ENCODE measurements at regions not wholly inside any gene's neighbourhood (a gene's known extent, or its start where the extent isn't known, plus 50 kb on each side); places are given as distances from the start of the nearest gene placed in this dataset.

DNA sequence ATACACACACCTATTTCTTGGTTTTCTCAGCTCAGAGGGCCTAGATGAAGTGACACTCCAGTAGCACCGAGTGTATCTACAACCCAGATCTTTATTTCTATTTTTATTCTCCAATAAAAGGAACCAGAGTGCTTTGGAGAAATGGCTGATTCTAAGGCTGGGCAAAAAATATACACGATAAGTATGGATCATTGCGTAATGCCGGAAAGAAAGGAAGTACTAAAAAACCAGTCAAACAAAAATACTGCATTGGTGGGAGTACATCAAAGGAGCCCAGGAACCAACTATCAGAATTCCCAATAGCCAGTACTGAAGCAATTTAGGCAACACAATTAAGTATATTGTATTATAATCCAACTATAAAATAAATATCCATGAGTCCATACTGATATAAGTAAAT lies 400.9 kb upstream of the CCDC196 start:
- no peak overlapping the region for H3K27ac ChIP-seq
- intact Hi-C loops (cut with DNase I; ENCODE audit: low total_unique reads): no loop called here
- H3K27me3 ChIP-seq: no peaks in the 10 kb centered on the region
- no peaks in the 10 kb centered on the region for H3K4me1 ChIP-seq
- no peak overlapping the region for H3K4me3 ChIP-seq
- H3K9me3 ChIP-seq: no peaks in the 10 kb centered on the region
- TF ChIP-seq CTCF (IDR thresholded peaks at IDR 0.05): no peak
- TF ChIP-seq POLR2A (IDR thresholded peaks at IDR 0.05): no peak
- H3K36me3 ChIP-seq: no peaks in the 10 kb centered on the region
- no peak for DNase-seq

DNA sequence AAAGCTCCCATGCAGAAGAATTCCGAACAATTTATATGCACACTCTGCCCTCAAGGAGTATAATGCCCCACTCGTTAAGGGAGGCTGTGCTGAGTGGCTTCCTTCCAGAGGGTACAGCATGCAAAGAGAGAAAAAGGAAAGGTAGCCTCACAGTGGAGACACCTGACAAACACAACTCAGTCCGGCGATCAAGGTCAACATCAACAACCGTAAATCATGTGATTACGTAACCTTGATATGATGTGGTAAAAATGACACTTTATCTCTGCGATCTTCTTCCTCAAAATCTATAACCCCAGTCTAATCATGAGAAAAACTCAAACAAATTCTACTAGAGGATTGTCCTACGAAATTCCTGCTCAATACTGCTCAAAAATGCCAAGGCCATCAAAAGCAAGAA lies 400.5 kb upstream of the CCDC196 start:
- no peaks in the 10 kb centered on the region for H3K36me3 ChIP-seq
- no peaks in the 10 kb centered on the region for H3K27me3 ChIP-seq
- H3K4me3 ChIP-seq: no peak overlapping the region
- H3K27ac ChIP-seq: no peak overlapping the region
- TF ChIP-seq POLR2A (IDR thresholded peaks at IDR 0.05) (no peak), CTCF (IDR thresholded peaks at IDR 0.05) (no peak)
- no peaks in the 10 kb centered on the region for H3K9me3 ChIP-seq
- DNase-seq: no peak
- intact Hi-C loops (cut with DNase I; ENCODE audit: low total_unique reads): no loop called here
- H3K4me1 ChIP-seq: no peaks in the 10 kb centered on the region

- no peak overlapping the region for H3K4me3 ChIP-seq
- no peaks in the 10 kb centered on the region for H3K36me3 ChIP-seq
- no peaks in the 10 kb centered on the region for H3K4me1 ChIP-seq
- no peak for DNase-seq
- TF ChIP-seq CTCF (IDR thresholded peaks at IDR 0.05) (no peak), POLR2A (IDR thresholded peaks at IDR 0.05) (no peak)
- no peaks in the 10 kb centered on the region for H3K9me3 ChIP-seq
- intact Hi-C loops (cut with DNase I; ENCODE audit: low total_unique reads): no loop called here
- H3K27me3 ChIP-seq: no peaks in the 10 kb centered on the region
- no peak overlapping the region for H3K27ac ChIP-seq
These were observed 398.9 kb upstream of the CCDC196 start for GRCh38 chr14:66087231-66087630.

GRCh38 chr14:66088656-66089055 lies 397.5 kb upstream of the CCDC196 start:
- intact Hi-C loops (cut with DNase I; ENCODE audit: low total_unique reads): no loop called here

GRCh38 chr14:66092206-66092605 lies 394.0 kb upstream of the CCDC196 start:
- Histone ChIP-seq H3K36me3 (no peaks in the 10 kb centered on the region), H3K4me3 (no peak overlapping the region), H3K9me3 (no peaks in the 10 kb centered on the region), H3K4me1 (no peaks in the 10 kb centered on the region), H3K27ac (no peak overlapping the region), H3K27me3 (no peaks in the 10 kb centered on the region)
- no peak for DNase-seq
- intact Hi-C loops (cut with DNase I; ENCODE audit: low total_unique reads): no loop called here
- TF ChIP-seq CTCF (IDR thresholded peaks at IDR 0.05) (no peak), POLR2A (IDR thresholded peaks at IDR 0.05) (no peak)

More at GRCh38 chr14:66088656-66089055, 397.5 kb upstream of the CCDC196 start:
- no peak for DNase-seq
- Histone ChIP-seq H3K27me3 (no peaks in the 10 kb centered on the region), H3K4me3 (no peak overlapping the region), H3K4me1 (no peaks in the 10 kb centered on the region), H3K27ac (no peak overlapping the region), H3K36me3 (no peaks in the 10 kb centered on the region), H3K9me3 (no peaks in the 10 kb centered on the region)
- TF ChIP-seq POLR2A (IDR thresholded peaks at IDR 0.05) (no peak), CTCF (IDR thresholded peaks at IDR 0.05) (no peak)

Measured in uterus (tissue), 3 donors.